Tibial nerve (tissue), 4 donors: ENCODE measurements at regions not wholly inside any gene's neighbourhood (a gene's known extent, or its start where the extent isn't known, plus 50 kb on each side); places are given as distances from the start of the nearest gene placed in this dataset.
A peak's percentile ranks its signal among the peaks of the same experiment; 100 is the strongest.

Experiments used
- DNase-seq, 2 donors: peaks; one replicate each; pipeline ENCODE4 v3.0.0-alpha.2; 2019; ENCODE audit warnings: low spot score in 2 of 2
- H3K27ac ChIP-seq, 4 donors: fragments of 200-600 bp; sonication (generic) in 3 of 4; one replicate each; pipeline ENCODE4 v1.5.1; 2017 to 2019; ENCODE audit warnings: mild to moderate bottlenecking in 1 of 4
- H3K27me3 ChIP-seq, 2 donors: fragments of 200-600 bp; sonication (generic) in 1 of 2; one replicate each; pipeline versions ENCODE4 v1.5.1 to v1.6.0; 2017 to 2019
- H3K36me3 ChIP-seq, 3 donors: fragments of 200-600 bp; sonication (generic); one replicate each; pipeline ENCODE4 v1.5.1; 2018 to 2019
- H3K4me1 ChIP-seq, 4 donors: fragments of 200-600 bp; sonication (generic) in 3 of 4; one replicate each; pipeline ENCODE4 v1.5.1; 2017 to 2019
- H3K4me3 ChIP-seq, 4 donors: fragments of 200-600 bp; sonication (generic) in 3 of 4; one replicate each; pipeline ENCODE4 v1.5.1; 2017 to 2019; ENCODE audit warnings: mild to moderate bottlenecking in 1 of 4, moderate library complexity in 1 of 4
- H3K9me3 ChIP-seq, 4 donors: fragments of 200-600 bp; sonication (generic) in 3 of 4; one replicate each; pipeline ENCODE4 v1.5.1; 2017 to 2019
- CTCF ChIP-seq, 5 experiments: fragments of 200-600 bp in 3 of 5; fragments of 450-650 bp in 2 of 5; sonication (generic) in 3 of 5; IDR thresholded peaks; one replicate each; pipeline ENCODE4 v1.5.1; 2016 to 2019; ENCODE audit warnings: antibody characterized with exemption in 5 of 5, mild to moderate bottlenecking in 3 of 5, moderate library complexity in 2 of 5
- EP300 ChIP-seq, 2 donors: sonication (generic); formaldehyde crosslinking; IDR thresholded peaks; one replicate each; pipeline ENCODE4 v1.6.1; 2017; ENCODE audit warnings: antibody characterized with exemption in 2 of 2, mild to moderate bottlenecking in 1 of 2
- POLR2A ChIP-seq, 2 donors: fragments of 450-650 bp; IDR thresholded peaks; one replicate each; pipeline ENCODE4 v1.6.1; 2017; ENCODE audit warnings: antibody characterized with exemption in 2 of 2, mild to moderate bottlenecking in 2 of 2, moderate library complexity in 2 of 2
- WGBS, 2 donors: methylation state at CpG; one replicate each; pipeline ENCODE4 v1.1.5; 2018; 5-methylcytosine and 5-hydroxymethylcytosine counted together

GRCh38 chr3:177320765-177321247 is 123.5 kb upstream of the TBL1XR1 start:
- Histone ChIP-seq H3K4me3 (no peak overlapping the region), H3K27me3 (no peaks in the 10 kb centered on the region), H3K4me1 (peaks cover 0 to 10% (median 3%) of the 10 kb centered on the region in 4 donors), H3K9me3 (no peaks in the 10 kb centered on the region), H3K36me3 (no peaks in the 10 kb centered on the region), H3K27ac (no peak overlapping the region)
- 48 to 51% methylated on average over 4 of the region's 4 CpGs for WGBS, 2 donors
- DNase-seq, result no peak
- no peak for TF ChIP-seq EP300 (IDR thresholded peaks at IDR 0.05)
- no peak for TF ChIP-seq CTCF (IDR thresholded peaks at IDR 0.05)
- no peak for TF ChIP-seq POLR2A (IDR thresholded peaks at IDR 0.05)

GRCh38 chr3:177321819-177322218 is 124.5 kb upstream of the TBL1XR1 start:
- H3K4me1 ChIP-seq, result peaks cover 0 to 10% (median 3%) of the 10 kb centered on the region in 4 donors
- 71 to 72% methylated on average over 6 of the region's 6 CpGs for WGBS, 2 donors
- no peak overlapping the region for H3K4me3 ChIP-seq
- H3K9me3 ChIP-seq, result no peaks in the 10 kb centered on the region
- TF ChIP-seq CTCF (IDR thresholded peaks at IDR 0.05) (no peak), POLR2A (IDR thresholded peaks at IDR 0.05) (no peak)
- no peaks in the 10 kb centered on the region for H3K36me3 ChIP-seq
- H3K27ac ChIP-seq, result no peak overlapping the region
- DNase-seq, result no peak
- no peaks in the 10 kb centered on the region for H3K27me3 ChIP-seq

GRCh38 chr3:177322881-177323280 is 125.6 kb upstream of the TBL1XR1 start:
- TF ChIP-seq POLR2A (IDR thresholded peaks at IDR 0.05) (no peak), EP300 (IDR thresholded peaks at IDR 0.05) (peak in 1 of 2 donors; percentile 11), CTCF (IDR thresholded peaks at IDR 0.05) (no peak)
- Histone ChIP-seq H3K27ac (no peak overlapping the region), H3K4me1 (peaks cover 0 to 10% (median 3%) of the 10 kb centered on the region in 4 donors), H3K9me3 (no peaks in the 10 kb centered on the region), H3K27me3 (no peaks in the 10 kb centered on the region), H3K36me3 (no peaks in the 10 kb centered on the region), H3K4me3 (no peak overlapping the region)
- DNase-seq, result no peak
- WGBS, 2 donors, result 82 to 87% methylated on average over 10 of the region's 10 CpGs

- Histone ChIP-seq H3K27ac (no peak overlapping the region), H3K36me3 (no peaks in the 10 kb centered on the region), H3K4me1 (peaks cover 0 to 31% (median 8%) of the 10 kb centered on the region in 4 donors), H3K4me3 (no peak overlapping the region), H3K27me3 (no peaks in the 10 kb centered on the region), H3K9me3 (no peaks in the 10 kb centered on the region)
- no peak for TF ChIP-seq EP300 (IDR thresholded peaks at IDR 0.05)
- WGBS, 2 donors, result 82 to 89% methylated on average over 3 of the region's 3 CpGs
- DNase-seq, result no peak
These were observed 132.6 kb upstream of the TBL1XR1 start for GRCh38 chr3:177329854-177330253.

- Histone ChIP-seq H3K4me3 (no peak overlapping the region), H3K4me1 (peaks cover 0 to 35% (median 13%) of the 10 kb centered on the region in 4 donors), H3K36me3 (no peaks in the 10 kb centered on the region), H3K27me3 (no peaks in the 10 kb centered on the region), H3K27ac (no peak overlapping the region), H3K9me3 (no peaks in the 10 kb centered on the region)
- DNase-seq, result no peak
- WGBS, 2 donors, result 77 to 84% methylated on average over 6 of the region's 6 CpGs
- TF ChIP-seq CTCF (IDR thresholded peaks at IDR 0.05), result no peak
- no peak for TF ChIP-seq EP300 (IDR thresholded peaks at IDR 0.05)
- no peak for TF ChIP-seq POLR2A (IDR thresholded peaks at IDR 0.05)
These were observed 133.5 kb upstream of the TBL1XR1 start for GRCh38 chr3:177330779-177331178.
